DMS153 (cell line): ENCODE measurements at regions not wholly inside any gene's neighbourhood (a gene's known extent, or its start where the extent isn't known, plus 50 kb on each side); places are given as distances from the start of the nearest gene placed in this dataset.

Experiments
- DNase-seq: peaks from one replicate; lab custom pipeline; 2025; lab: John Stamatoyannopoulos, UW

DNA sequence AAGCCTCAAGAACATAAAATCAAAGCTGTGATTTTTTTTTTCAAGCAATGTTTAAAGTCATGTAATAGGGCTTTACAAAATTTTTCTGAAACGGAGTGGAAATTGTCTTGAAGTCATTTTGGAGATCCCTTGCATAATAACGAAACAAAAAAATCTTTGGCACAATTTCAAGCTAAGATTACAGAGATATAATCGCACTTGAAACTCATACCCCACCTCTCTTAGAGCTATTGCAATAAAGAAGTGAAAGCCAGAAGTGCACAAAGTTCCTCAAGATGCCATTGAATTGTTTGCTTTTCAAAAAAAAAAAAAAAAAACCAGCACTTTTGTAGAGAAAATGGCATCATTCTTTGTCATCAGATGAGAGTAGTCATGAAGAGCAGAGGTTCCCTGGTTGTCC, 152.3 kb downstream of the PAX3 start:
- DNase-seq, result no peak

DNA sequence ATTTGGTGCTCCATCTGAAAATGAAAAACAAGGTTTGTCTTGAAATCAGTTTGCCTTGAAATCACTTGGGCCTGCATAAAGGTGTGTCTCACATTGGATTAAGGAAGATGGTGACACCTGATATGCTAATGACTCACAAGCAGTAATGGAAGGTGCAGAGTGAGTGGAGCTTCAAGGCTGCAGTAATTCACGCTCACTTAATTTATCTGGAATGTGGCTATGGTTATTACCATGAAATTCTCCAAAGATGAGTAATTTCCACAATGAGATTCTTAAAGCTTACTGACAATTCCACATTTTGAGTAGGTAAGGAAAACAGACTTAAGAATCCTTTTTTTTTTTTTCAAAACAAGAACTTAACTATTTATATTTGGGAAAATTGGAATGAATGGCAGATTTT, 156.8 kb downstream of the PAX3 start:
- no peak for DNase-seq

DNA sequence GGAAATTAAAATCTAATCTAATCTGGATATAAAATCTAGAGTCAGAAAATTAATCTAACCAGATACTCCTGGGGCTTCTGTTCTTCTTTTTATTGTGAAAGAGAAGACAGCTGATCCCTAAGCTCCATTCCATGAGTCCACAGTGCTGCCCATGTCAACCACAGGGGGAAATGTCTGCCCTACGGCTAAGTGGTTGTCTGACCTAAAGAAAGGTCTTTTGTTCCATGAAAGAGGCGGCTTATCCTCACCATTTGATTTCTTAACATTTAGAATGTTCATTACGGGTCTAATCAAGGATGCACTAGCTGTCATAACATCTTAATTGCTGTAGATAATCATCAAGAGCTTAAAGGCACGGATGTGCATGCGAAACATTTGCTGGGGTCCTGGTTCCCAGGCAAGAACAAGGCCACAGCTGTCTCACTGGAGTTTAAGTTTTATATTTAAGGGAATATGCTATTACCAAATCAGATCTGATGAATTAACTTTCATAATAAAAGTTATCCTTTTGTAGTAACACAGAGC, 162.6 kb downstream of the PAX3 start:
- no peak for DNase-seq

DNA sequence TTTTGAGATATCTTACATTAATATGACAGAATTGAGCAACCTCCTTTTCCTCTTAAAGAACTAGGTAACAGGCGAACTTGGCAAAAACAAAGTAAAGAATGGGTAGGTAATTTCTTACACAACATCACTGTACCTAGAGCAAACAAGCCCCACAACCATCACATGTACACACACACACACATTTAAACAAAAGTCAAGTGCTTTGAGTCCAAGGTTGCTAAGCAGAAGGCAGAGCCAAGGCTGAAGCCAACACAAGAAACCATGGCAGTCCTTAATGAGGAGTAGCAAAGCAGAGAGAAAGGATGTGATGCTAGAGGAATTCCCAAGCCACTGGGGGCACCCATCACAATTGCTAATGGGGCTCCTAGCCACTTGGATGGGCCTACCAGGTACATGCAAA, 164.1 kb downstream of the PAX3 start:
- DNase-seq, result no peak

DNA sequence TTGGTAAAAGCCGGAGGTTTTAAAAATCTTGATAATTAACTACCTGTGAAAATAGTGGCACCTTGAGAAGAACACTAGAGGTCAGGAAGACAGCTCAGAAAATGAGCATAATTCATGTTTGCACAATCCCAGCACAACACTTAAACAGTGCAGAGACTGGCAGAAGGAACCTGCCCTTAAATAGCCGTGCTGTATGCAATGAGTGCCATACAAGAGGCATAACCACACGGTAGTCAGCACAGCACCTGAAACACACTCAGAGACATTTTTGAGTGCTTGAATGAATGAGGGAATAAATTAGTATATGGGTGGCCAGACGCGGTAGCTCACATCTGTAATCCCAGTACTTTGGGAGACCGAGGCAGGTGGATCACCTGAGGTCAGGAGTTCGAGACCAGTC, 164.9 kb downstream of the PAX3 start:
- no peak for DNase-seq

DNA sequence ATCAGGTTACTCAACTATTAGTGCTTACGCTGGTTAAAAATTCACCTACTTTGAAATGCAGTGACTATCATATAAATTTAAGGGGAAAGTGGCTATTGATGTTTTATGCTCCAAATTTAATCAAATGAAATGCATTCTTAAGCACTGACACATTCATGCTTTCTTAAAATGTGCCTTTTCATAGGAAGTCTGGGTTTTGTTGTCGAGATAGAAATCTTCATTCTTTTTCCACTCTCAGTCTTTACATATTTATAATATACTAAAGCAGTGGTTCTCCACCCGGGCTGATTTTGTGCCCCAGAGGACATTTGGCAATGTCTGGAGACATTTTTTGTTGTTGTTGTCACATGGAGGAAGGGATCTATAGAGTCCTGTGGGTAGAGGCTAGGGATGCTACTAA, 167.9 kb downstream of the PAX3 start:
- DNase-seq, result no peak

DNA sequence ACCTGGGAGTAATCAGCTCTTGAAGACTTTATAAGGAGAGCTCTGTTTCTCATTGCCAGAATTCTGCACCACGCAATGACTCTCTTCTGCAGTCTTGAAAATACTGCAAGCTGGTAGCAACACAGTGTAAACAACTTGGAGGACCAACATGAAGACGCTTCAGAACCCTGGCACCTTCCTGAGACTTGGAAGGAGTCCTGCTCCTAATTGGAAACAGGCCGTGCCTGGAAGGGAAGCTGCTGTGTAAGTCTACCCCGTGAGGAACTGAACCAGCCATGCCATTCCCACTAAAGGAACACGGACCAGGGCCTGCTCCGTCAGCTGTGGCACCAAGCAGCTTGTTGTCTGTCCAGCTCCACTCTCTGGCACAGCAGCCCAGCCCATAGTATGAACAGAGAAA, 171.1 kb downstream of the PAX3 start:
- no peak for DNase-seq

DNA sequence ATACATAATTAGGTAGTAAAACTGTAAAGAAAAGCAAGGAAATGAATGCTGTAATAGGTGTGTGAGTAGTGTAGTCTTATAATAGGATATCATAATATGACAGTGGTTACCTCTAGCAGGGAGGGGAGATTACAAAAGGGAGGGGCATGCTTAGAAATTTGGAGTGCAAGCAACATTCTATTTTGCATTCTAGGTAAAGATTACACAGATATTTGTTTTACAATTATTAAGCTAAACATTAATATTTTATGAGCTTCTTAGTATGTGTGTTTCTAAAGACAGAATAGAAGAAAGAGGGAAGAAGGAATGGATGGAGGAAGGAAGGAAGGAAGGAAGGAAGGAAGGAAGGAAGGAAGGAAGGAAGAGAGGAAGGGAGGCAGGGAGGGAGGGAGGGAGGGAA, 177.9 kb downstream of the PAX3 start:
- DNase-seq, result no peak

DNA sequence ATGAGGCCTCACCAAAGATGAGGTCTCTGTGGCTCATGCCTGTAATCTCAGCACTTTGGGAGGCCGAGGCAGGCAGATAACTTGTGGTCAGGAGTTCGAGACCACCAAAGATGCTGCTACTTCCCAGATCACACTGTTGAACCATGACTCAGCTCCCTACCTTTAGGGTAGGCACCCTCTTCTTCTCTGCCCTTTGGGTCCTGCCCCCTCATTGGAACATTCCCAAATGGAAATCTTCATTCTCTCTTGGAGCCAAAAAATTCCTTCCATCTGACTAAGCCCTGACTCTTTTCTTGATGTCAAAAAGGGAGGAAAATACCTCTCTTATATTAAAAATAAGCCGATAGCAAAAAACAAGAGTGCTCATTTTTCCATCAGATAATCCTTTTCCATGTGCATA, 183.5 kb downstream of the PAX3 start:
- DNase-seq, result no peak

DNA sequence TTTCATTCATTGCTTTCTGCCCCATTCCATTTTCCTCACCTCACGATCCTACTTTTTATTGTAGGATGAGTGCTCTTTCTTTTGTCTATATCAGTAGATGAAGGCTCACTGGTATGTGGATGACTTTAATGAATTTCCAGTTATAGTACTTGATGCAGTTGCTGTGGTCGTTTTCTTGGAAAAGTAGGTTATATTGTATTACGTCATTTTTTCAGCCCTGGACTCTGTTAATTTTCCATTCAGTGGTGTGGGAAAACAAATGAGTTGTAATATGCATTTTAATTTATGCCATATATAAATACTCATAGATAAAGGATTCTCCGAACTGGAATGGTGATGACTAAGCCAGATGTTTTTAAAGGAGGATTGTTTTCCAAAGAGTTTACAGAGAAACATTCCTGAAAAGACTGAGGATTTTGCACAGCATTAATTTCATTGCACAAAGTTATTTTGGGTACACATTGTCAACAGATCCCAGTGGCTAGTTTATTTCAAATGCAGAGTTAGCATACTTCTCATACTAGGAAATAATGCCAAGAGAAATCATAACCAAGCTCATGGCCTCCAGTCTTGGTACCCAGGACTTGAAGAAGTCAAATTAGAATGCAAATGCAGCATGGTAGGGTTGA, 189.7 kb downstream of the PAX3 start:
- no peak for DNase-seq

DNA sequence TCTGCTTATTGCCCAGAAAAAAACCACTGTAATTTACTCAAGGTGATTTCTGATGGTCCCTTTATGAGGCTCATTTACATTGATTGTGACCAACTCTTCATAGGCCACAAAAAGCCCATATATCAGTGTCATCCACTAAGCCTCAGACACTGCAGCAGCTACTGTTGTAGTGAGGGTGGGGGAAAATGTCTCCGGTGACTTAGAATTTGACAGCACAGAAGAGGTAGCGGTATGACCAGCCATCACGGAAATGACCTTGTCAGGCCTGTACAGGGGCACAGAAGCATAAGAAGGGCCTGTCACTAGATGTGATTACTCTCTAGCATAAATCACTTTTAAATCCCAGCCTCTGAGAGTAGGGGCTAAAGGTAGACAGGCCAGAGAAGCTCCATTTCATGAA, 190.3 kb downstream of the PAX3 start:
- DNase-seq, result no peak

DNA sequence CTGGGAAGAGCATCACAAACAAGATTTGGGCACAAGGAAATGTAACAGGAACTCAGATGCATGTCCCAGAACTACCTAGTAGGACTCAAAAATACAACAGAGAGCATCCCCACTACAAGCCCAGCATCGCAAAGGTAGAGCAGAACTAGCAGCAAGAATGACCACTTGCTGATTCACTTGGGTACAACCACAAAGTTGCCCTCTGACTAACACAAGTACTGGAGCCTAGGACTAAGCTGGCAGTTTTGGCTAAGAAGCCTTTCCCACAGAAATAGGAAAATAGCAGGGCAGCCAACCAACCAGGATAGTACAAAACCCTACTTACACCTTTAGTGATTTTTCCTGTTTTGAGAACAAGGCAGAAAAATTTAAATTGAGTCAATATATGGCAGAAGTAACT, 193.8 kb downstream of the PAX3 start:
- DNase-seq, result no peak

DNA sequence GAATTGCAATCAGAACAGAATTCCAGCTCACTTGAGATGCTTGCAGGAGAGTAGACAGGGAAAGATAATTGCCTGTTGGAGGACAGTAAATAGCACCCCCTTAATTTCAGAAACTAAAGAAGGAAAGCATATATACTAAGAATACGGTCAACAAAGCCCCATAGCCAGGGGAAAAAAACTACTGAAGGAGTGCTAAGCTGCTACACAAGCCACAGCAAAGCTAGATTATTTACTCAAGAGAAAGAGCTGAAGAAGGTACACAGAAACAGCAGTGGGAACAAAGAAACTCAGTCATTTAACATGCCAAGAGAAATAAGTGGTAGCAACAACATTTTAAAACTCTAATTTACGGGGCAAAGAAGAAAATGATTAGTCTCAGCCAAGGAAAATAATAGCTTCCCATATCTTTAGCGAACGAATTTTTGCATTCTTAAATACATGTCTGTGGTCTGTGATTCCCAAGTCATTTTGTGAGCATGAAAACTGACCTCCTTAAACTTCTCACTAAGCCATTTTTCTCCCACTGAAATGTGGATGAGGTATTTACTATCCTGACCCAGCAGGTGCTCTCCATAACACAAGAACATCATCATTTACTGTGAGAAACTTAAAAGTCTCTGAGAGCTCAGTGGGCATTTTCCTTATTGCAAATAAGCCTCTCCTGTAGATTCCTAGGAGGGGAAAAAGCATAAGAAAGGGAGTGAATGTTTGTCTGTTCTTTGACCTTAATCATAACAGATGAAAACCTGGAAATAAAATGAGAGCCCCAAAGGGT, 196.0 kb downstream of the PAX3 start:
- no peak for DNase-seq

DNA sequence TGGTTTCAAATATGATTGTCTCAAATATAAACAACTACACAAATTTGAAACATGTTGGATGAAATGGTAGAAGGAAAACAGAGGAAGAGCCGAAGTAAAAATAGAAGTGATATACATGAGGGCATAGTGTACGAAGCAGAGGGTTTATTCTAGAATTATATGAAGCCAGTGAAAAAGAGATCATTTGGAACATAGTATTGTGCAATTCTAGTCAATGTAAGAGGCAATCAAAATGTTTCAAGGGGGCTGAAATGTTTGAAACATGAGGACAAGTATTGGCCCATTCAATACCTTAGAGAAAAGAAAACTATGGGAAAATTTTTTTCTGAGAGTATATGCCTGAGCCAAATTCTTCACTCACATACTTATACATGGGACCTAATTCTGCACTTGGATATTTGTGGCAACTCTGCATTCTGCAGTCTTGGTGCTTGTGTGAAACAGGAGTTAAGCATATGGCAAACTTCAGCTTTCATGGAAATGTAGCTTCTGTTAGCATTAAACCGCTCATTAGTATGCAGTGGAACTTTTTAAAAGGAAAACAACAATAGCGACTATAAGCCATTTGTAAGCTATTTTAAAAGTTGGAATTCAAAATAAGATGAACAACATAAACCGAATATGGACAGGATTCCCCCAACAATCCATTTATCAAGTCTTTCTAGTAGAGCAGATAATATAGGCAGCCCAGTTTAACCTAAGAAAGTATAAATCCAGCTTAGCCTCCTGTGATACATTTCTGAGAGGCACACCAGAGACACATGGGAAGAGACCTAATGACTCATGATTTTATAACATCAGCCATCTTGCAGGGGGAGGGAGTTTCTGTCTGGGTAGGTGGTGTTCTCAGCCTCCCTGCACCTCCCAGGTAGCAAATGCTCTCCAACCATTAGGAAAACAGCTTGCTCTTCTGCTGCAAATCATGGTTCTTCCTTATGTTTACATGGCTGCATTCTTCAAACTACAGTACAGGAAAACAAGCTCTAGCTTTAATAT, 197.8 kb downstream of the PAX3 start:
- DNase-seq, result no peak

DNA sequence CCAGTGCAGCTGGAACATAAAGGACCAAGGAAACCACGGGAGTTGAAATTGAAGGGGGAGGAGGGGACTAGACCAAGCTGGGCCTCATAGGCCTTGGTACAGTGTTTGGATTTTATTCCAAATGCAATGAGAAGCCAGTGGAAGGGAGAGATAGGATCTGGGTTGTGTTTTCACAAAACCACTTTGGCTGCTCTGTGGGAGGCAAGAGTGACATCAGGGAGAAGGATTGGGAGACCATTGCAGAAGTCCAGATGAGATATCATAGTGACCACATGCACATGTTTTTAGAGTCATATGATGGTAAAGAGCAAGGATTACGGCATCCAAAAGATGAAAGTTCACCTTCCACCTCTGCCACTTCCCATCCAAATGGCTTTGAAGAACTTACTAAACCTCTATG, 210.2 kb downstream of the PAX3 start:
- DNase-seq, result no peak

DNA sequence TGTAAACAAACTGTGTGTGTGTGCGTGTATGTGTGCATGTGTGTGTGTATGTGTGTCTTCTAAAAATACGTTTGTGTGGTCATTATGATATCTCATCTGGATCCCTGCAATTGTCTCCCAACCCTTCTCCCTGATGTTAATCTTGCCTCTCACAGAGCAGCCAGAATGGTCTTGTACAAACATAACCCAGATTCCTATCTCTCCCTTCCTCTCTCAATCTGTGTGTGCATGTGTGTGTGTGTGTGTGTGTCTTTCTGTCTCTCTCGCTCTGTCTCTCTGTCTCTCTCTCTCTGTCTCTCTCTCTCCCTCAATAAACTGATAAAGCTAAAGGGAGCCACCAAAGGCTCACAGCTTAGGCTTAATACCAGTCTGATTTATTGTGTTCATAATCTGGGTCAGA, 210.8 kb downstream of the PAX3 start:
- no peak for DNase-seq

DNA sequence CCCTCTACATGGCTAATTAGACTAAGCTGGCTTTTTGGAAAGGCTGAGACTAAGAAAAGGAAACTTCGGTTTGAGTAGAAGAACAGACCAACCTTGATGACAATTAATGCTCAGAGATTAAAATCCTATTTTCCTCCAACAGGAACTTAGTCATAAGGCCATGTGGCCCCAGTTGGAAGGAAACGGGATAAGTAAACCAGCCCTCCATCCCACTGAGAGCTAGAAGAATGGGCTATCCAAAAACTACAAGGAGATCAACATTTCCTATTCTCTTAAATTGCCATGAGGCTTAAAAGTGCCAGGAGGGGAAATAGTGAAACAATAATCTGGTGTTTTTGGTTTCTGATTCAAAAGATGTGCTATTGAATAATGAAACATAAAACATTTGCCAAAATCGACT, 216.6 kb downstream of the PAX3 start:
- DNase-seq, result no peak

DNA sequence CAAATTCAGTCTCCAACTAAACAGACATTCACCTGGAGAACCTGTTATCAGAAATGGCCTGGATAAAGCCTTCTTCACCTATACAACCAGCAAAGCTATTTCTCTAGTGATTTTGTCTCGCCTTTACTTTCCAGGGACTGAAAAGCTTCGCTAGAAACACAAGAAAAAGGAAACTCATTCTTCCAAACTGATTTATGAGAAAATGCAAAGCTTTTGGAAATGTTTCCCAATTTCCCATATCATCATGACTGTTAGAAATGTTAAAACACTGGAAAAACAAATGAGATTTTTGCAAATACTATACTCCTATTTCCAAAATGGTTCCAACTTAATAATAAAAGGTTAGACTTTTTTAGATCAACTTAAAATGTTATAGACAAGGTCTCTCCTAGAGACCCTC, 218.7 kb downstream of the PAX3 start:
- DNase-seq, result no peak

DNA sequence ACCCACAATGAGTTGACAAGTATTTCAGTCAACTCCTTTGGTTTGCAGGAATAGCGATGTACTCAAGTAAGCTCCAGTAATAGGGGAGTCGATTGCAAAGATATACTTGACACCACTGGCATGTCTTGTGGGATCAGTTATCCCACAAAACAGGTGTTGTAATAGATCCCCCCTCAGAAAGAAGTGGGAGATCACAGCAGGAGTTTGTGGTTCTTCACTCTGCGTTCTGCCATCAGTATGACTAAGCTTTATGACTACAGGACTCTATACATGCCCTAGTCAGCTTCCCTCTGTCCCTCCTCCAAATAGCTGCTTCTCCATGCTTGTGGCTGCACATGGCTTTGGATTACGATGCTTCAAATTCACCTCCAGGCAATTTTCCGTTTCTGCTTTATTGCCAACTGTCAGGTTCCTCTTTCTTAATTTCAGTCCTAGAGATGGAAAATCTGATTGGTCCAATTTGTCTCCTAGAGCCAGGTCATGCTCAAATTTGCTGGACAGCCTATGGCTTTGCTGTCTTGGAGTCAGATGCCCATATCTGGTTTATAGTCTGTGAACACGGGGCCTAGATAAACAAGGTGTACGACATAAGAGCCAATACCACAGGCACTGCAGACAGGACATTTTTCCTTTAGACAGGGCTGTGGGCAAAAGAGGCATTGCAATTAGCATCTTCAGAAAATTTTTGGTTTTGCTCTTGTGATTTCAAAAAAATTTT, 221.7 kb downstream of the PAX3 start:
- DNase-seq, result no peak

DNA sequence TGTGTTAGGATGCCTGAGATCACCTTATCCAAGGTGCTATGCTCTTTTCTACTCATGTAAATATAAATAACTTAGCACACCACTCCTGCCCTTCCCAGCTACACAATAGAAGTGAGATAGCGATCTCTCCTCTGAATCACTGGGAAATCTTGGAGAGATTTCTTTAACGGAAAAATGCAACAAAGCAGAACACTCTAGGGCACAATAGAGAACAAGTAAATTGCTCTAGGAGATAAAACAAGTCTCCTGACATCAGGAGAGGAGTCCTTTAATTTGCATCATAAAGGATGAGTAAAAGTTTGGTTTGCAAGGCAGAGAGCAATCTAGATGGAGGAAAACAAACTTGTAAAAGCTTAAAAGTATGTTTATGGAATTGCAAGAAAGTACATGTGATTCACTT, 224.1 kb downstream of the PAX3 start:
- no peak for DNase-seq

DNA sequence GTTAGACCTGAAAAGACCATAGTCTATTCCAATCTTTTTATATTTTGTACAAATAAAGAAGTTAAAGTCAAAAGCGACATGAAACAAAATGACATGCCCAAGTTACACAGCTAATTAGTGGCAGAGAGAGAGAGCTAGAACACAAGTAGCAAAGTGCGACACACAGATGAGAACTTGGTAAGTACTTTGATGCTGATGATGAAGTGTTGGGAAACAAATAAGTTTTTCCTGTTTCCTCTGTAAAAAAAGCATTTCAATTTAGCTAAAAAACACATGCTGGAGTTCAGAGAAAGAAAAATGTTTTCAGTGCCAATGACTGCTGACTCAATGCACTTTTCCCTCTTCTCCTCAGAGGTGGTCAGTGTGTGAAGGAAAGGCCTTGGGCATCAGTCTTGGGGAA, 226.9 kb downstream of the PAX3 start:
- DNase-seq, result no peak

DNA sequence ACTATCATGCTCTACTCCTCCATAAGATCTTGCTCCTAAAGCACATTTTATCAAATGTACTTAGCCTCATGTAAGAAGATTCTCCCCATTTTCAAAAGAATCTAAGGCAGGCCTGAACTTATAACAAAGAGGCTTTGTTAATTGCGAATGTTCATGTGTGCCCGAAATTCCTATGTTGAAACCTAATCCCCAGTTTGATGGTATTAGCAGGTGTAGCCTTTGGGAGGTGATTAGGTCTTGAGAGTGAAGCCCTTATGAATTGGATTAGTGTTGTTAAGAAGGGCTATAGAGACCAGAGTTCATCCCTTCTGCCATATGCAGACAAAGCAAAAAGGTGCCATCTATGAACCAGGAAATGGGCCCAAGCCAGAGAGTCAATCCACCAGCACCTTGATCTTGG, 234.5 kb downstream of the PAX3 start:
- DNase-seq, result no peak
